ENCODE measurements at regions not wholly inside any gene's neighbourhood (a gene's known extent, or its start where the extent isn't known, plus 50 kb on each side); places are given as distances from the start of the nearest gene placed in this dataset.

GRCh38 chr21:31498985-31499384 is 154.9 kb upstream of the TIAM1 start:
- TF ChIP-seq CTCF (IDR thresholded peaks at IDR 0.05) (no peak), POLR2A (IDR thresholded peaks at IDR 0.05) (no peak)
